Hippocampal formation (tissue), 2 donors: ENCODE measurements at regions not wholly inside any gene's neighbourhood (a gene's known extent, or its start where the extent isn't known, plus 50 kb on each side); places are given as distances from the start of the nearest gene placed in this dataset.
"Not testable (repeated sequence)": the region's sequence is repeated elsewhere in the genome, so short reads cannot be mapped to it uniquely, and the experiment has no call there.

Experiments used
- DNase-seq, 2 donors: peaks; one replicate each; lab custom pipeline; 2025; lab: John Stamatoyannopoulos, UW

- not testable (repeated sequence) for DNase-seq
These were observed 61.3 kb downstream of the AIPL1 start for GRCh38 chr17:6373599-6373998.

GRCh38 chr17:6366221-6366666 lies 68.7 kb downstream of the AIPL1 start:
- no peak for DNase-seq

- no peak for DNase-seq
These were observed 69.5 kb downstream of the AIPL1 start for GRCh38 chr17:6365200-6365943.

- DNase-seq = no peak
These were observed 73.2 kb downstream of the AIPL1 start for GRCh38 chr17:6361733-6362132.

- no peak for DNase-seq
These were observed 76.8 kb downstream of the AIPL1 start for GRCh38 chr17:6358131-6358530.

DNA sequence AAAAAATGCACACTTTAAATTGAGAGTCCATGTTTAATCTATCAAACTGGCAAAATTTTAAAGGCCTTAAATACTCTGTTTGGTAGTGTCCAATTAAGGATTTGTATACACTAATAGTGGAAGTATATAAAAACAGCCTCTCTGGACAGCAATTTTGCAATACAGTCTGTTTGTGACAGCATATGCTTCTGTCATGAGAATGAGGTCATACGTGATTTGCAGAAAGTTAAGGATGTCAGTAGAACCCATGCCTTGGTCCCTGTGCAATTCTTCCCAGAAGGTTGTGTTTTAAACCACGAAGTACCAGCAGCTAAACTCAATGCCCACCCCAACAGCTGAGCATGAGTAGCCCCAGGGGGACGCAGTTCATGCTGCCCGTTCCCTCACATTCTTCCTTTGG lies 78.4 kb downstream of the AIPL1 start:
- no peak for DNase-seq

DNA sequence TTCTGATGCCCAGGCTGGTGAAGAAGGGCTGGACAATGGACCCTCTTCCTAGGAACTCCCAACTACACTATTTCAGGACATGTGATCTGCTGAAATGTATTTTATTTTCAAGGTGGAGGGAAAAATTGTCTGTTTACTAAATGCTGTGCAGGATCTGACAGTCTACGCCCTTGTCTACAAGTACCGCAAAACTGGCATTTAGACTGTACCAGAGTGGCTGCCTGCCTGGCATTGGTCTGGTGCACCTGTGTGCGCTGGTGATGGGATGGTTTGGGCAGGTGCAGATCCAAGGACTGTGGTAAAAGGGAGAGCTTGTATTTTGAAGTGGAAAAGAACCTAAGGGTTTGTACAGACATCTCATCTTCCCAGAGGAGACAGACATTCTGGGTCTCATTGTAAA lies 79.7 kb downstream of the AIPL1 start:
- no peak for DNase-seq

GRCh38 chr17:6352801-6353560 lies 81.9 kb downstream of the AIPL1 start:
- peak in 1 of 2 donors; percentile 11 for DNase-seq

- no peak for DNase-seq
These were observed 82.9 kb downstream of the AIPL1 start for GRCh38 chr17:6352016-6352415.

GRCh38 chr17:6350806-6351205 lies 84.1 kb downstream of the AIPL1 start:
- no peak for DNase-seq

GRCh38 chr17:6348891-6349290 lies 86.0 kb downstream of the AIPL1 start:
- no peak for DNase-seq

- no peak for DNase-seq
These were observed 87.1 kb downstream of the AIPL1 start for GRCh38 chr17:6347776-6348175.

DNA sequence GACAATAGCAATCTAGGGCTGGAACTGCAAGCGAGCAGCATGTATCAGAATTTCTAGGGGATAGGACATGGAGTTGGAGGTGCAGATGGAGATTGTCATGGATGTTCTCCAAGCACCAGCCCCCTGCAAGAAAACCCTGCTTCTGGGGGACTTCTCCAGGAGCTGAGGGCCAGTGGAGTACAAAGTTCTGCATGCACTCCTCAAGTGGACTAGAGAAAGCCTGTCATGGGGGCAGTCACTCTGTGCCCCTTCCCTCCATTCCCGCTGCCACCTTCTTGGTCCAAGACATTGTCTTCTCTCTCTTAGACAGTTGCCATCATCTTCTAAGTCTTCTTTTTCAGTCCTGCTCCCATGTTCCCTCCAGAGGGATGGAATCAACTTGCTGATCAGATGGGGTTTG lies 87.9 kb downstream of the AIPL1 start:
- no peak for DNase-seq

- no peak for DNase-seq
These were observed 88.7 kb downstream of the AIPL1 start for GRCh38 chr17:6346156-6346786.

- no peak for DNase-seq
These were observed 91.2 kb downstream of the AIPL1 start for GRCh38 chr17:6343736-6344135.

DNA sequence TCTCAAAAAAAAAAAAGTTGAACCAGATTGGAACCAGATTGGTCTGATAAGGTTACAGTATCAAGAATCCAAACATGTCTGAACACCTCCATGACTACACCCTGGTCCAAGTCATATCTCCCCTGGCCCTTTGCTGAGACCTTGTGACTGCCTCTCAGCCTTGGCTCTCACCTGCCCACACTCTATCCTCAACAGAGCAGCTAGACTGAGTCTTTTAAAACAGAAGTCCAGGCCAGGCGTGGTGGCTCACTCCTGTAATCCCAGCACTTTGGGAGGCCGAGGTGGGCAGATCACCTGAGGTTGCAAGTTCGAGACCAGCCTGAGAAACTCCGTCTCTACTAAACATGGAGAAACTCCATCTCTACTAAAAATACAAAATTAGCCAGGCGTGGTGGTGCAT lies 91.7 kb downstream of the AIPL1 start:
- no peak for DNase-seq

GRCh38 chr17:6340708-6341107 lies 94.2 kb downstream of the AIPL1 start:
- no peak for DNase-seq

- no peak for DNase-seq
These were observed 100.5 kb downstream of the AIPL1 start for GRCh38 chr17:6334386-6334785.

- DNase-seq = no peak
These were observed 104.0 kb downstream of the AIPL1 start for GRCh38 chr17:6330936-6331335.

DNA sequence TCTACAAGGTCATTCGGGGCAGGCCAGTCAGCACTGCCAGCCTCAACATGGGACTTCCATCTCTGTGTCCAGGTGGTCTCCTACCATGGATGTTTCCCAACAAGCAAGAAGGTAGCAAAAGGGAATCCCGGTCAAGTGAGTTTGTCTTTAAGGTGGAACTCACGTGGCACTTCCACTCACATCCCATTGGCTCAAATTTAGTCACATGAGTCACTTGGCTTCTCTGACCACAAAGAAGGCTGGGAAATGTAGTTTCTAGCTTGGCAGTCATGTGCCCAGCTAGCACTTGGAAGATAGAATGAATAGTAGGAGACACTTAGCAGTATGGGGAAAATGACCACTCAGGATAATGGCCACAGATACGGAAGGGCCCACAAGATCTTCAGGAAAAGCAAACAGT lies 106.6 kb downstream of the AIPL1 start:
- DNase-seq = no peak

DNA sequence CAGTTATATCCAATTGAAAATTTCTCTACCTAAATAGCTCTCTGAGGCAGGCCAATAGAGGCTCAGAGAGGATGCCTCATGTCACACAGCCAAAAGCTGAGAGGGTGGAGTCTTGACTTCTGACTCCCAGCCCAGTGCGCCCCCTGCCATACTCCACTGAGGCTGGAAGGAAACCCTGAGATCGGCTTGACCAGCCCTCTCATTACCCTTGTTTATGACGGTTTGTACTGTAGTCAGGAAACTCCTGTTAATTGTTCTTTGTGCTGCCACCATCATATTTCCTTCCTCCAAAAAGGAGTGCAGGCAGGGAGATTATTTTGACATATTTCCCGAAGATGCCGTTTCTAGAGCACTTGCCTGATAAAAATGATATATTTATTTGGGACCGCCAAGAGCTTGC lies 107.9 kb downstream of the AIPL1 start:
- DNase-seq = no peak

GRCh38 chr17:6326483-6326882 lies 108.4 kb downstream of the AIPL1 start:
- DNase-seq = no peak

DNA sequence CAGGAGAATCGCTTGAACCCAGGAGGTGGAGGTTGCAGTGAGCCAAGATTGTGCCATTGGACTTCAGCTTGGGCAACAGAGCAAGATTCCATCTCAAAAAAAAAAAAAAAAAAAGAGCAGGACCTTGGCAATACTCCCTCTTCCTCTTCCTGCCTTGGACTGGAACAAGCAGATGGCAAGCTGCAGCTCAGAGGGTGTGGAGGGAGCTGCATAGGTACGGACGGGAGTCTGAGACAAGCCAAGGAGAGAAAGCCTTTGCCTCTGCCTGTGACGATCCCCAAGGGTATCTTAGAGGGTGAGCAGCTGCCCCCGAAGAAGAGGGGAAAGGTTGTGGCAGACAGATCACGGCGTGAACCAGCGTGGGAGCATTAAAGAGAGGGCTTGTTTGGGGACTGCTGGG lies 109.2 kb downstream of the AIPL1 start:
- DNase-seq = no peak
